MCF 10A (cell line): ENCODE measurements at regions not wholly inside any gene's neighbourhood (a gene's known extent, or its start where the extent isn't known, plus 50 kb on each side); places are given as distances from the start of the nearest gene placed in this dataset.
"Not testable (repeated sequence)": the region's sequence is repeated elsewhere in the genome, so short reads cannot be mapped to it uniquely, and the experiment has no call there.

Experiments
- BruUV-seq: library from RNA; stranded (reverse); fragments of 400-500 nt; replicated peaks from 2 replicates; lab custom pipeline; 2021; lab: Mats Ljungman, UMichigan
- CTCF ChIA-PET: fragments of 300-600 bp; sonication (Branson Sonifier 250); formaldehyde crosslinking; extraction: SDS; loops from one replicate; lab custom pipeline; 2021; ENCODE audit warnings: antibody characterized with exemption, inconsistent platforms; lab: Yijun Ruan, JAX
- POLR2A ChIA-PET: fragments of 300-600, 350-650 bp; sonication (Branson Sonifier 250); formaldehyde crosslinking; extraction: SDS; loops from one replicate; lab custom pipeline; 2020; ENCODE audit warnings: antibody characterized with exemption, inconsistent platforms; lab: Yijun Ruan, JAX
- DNase-seq: peaks from one replicate; pipeline ENCODE4 v3.0.0-alpha.2; 2018; ENCODE audit not compliant: unreplicated experiment
- H3K27ac Mint-ChIP-seq: one replicate; pipeline ENCODE4 v1.8.0; 2022; ENCODE audit warnings: mild to moderate bottlenecking, low read depth, mixed read lengths; ENCODE audit not compliant: unreplicated experiment
- H3K27me3 Mint-ChIP-seq: one replicate; pipeline ENCODE4 v1.8.0; 2022; ENCODE audit warnings: mixed read lengths; ENCODE audit not compliant: insufficient read depth, unreplicated experiment
- H3K36me3 Mint-ChIP-seq: one replicate; pipeline ENCODE4 v1.8.0; 2022; ENCODE audit warnings: mild to moderate bottlenecking, moderate library complexity, mixed read lengths; ENCODE audit not compliant: insufficient read depth, unreplicated experiment
- H3K4me1 Mint-ChIP-seq: one replicate; pipeline ENCODE4 v1.8.0; 2022; ENCODE audit warnings: mixed read lengths; ENCODE audit not compliant: insufficient read depth, unreplicated experiment
- H3K4me3 Mint-ChIP-seq: one replicate; pipeline ENCODE4 v1.8.0; 2022; ENCODE audit warnings: mild to moderate bottlenecking, moderate library complexity, mixed read lengths; ENCODE audit not compliant: unreplicated experiment
- H3K9me3 Mint-ChIP-seq: one replicate; pipeline ENCODE4 v1.8.0; 2022; ENCODE audit warnings: mixed read lengths; ENCODE audit not compliant: unreplicated experiment
- intact Hi-C: fragments of 100-400 bp; cut with micrococcal nuclease; formaldehyde crosslinking; loops from 2 replicates; pipeline ENCODE4 v1.14.1; 2022
- TF ChIP-seq, protein P1 (sequence below): fragments of 200-600 bp; IDR thresholded peaks from one replicate; pipeline ENCODE4 v1.8.0; 2022; ENCODE audit warnings: antibody characterized with exemption, mild to moderate bottlenecking; ENCODE audit not compliant: unreplicated experiment

DNA sequence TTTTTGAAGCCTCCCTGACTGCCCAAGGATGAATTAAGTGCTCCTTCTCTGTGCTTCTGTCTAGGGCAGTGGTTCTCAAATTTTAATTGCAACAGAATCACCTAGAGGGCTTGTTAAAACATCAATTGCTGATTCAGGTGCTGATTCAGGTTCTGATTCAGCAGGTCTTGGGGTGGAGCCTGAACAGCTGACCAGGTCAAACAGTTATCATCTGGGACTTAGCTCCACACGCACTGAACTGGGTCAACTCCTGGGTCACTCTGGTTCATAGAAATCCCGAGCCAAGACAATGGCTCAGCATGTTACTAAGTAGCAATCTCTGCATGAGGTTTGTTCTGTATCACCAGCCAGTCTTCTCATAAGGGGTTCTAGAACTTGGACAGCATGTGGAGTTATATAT lies 192.3 kb downstream of the GJA1 start:
- intact Hi-C loops: no loop called here
- TF ChIP-seq, protein P1, sequence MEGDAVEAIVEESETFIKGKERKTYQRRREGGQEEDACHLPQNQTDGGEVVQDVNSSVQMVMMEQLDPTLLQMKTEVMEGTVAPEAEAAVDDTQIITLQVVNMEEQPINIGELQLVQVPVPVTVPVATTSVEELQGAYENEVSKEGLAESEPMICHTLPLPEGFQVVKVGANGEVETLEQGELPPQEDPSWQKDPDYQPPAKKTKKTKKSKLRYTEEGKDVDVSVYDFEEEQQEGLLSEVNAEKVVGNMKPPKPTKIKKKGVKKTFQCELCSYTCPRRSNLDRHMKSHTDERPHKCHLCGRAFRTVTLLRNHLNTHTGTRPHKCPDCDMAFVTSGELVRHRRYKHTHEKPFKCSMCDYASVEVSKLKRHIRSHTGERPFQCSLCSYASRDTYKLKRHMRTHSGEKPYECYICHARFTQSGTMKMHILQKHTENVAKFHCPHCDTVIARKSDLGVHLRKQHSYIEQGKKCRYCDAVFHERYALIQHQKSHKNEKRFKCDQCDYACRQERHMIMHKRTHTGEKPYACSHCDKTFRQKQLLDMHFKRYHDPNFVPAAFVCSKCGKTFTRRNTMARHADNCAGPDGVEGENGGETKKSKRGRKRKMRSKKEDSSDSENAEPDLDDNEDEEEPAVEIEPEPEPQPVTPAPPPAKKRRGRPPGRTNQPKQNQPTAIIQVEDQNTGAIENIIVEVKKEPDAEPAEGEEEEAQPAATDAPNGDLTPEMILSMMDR: no peak
- no peaks in the 10 kb centered on the region for H3K9me3 Mint-ChIP-seq
- CTCF ChIA-PET: no interaction called here
- H3K27me3 Mint-ChIP-seq: no peaks in the 10 kb centered on the region
- peak; percentile 28 for DNase-seq
- H3K4me1 Mint-ChIP-seq: peaks cover 16% of the 10 kb centered on the region
- no TSS peak for BruUV-seq
- no peak overlapping the region for H3K4me3 Mint-ChIP-seq
- no peak overlapping the region for H3K27ac Mint-ChIP-seq
- H3K36me3 Mint-ChIP-seq: no peaks in the 10 kb centered on the region
- POLR2A ChIA-PET: interaction anchor here (1.0 to 1.3 kb wide), 3 partner anchors 19 to 78 kb away, joined by 3 to 5 read pairs (median 3); no protein-coding TSS in a partner anchor

DNA sequence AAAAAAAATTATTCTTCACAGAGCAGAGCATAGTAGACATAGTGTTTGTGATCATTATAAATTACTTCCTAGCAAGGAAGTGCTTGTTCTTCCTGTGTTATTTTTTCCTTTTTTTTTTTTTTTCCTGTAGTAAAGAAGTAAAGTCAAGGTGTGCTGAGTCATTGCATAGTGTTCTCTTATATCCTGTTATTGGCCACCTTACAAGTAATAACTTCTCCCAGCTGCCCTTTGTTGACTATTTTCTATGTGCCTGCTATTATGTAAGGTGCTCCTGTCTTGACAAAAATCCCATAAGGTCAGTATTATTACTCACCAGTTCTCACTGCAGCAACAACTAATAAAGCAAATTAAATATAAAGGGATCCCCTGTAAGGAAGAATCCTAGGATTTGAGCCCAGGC lies 195.3 kb downstream of the GJA1 start:
- no peaks in the 10 kb centered on the region for H3K27me3 Mint-ChIP-seq
- peak; percentile 67 for DNase-seq
- peak overlapping the region; percentile 49 for H3K27ac Mint-ChIP-seq
- ChIA-PET CTCF (no interaction called here), POLR2A (interaction anchor here (0.5 to 2.0 kb wide), 3 partner anchors 22 to 258 kb away, joined by 3 to 5 read pairs (median 3); no protein-coding TSS in a partner anchor)
- intact Hi-C loops: no loop called here
- H3K4me3 Mint-ChIP-seq: no peak overlapping the region
- H3K9me3 Mint-ChIP-seq: no peaks in the 10 kb centered on the region
- BruUV-seq: no TSS peak
- H3K4me1 Mint-ChIP-seq: peaks cover 16% of the 10 kb centered on the region
- TF ChIP-seq, protein P1: no peak
- no peaks in the 10 kb centered on the region for H3K36me3 Mint-ChIP-seq

DNA sequence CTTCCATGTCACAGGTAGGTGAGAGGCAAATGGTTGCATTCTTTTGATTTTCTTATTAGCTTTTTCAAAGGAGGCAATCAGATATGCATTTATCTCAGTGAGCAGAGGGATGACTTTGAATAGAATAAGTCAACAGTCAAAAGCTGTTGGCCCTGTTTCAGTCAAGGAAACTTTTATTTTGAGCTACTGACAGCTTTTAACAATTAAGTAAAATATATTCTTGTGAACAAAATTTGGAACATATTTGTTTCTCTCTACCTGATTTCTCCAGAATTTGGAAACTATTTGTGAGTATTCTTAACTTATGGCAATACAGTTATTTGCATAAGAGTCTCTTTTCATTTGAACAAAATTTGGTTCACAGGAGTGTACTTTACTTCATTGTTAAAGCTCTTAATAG lies 196.3 kb downstream of the GJA1 start:
- H3K9me3 Mint-ChIP-seq, H3K27ac Mint-ChIP-seq, H3K4me3 Mint-ChIP-seq, DNase-seq, BruUV-seq, intact Hi-C loops, H3K36me3 Mint-ChIP-seq, H3K27me3 Mint-ChIP-seq: not testable (repeated sequence)
- POLR2A ChIA-PET: interaction anchor here (1.0 to 2.0 kb wide), 3 partner anchors 11 to 187 kb away, joined by 3 to 5 read pairs (median 3); no protein-coding TSS in a partner anchor
- CTCF ChIA-PET: interaction anchor here (0.6 to 1.4 kb wide), 4 partner anchors 17 to 553 kb away, joined by 3 to 4 read pairs (median 4); no protein-coding TSS in a partner anchor
- peaks cover 16% of the 10 kb centered on the region for H3K4me1 Mint-ChIP-seq

DNA sequence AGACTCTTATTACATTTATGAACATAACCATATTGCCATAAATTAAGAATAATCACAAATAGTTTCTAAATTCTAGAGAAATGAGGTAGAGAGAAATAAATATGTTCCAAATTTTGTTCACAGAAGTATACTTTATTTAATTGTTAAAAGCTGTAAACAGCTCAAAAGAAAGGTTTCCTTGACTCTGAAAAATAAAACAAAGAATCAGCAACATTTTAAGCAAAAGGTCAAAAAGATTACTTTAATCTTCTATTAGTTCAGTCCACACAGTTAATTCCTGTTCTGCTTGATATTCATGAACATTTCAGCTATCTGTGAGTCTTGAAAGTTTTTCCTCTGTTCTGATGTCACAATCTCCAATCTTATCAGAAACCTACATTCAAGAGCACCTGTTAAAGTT lies 197.9 kb downstream of the GJA1 start:
- DNase-seq: no peak
- H3K27me3 Mint-ChIP-seq: no peaks in the 10 kb centered on the region
- peaks cover 9% of the 10 kb centered on the region for H3K4me1 Mint-ChIP-seq
- intact Hi-C loops: no loop called here
- peaks cover 7% of the 10 kb centered on the region for H3K9me3 Mint-ChIP-seq
- H3K27ac Mint-ChIP-seq: no peak overlapping the region
- H3K36me3 Mint-ChIP-seq: no peaks in the 10 kb centered on the region
- ChIA-PET POLR2A (no interaction called here), CTCF (no interaction called here)
- no TSS peak for BruUV-seq
- H3K4me3 Mint-ChIP-seq: no peak overlapping the region
- TF ChIP-seq, protein P1: no peak

DNA sequence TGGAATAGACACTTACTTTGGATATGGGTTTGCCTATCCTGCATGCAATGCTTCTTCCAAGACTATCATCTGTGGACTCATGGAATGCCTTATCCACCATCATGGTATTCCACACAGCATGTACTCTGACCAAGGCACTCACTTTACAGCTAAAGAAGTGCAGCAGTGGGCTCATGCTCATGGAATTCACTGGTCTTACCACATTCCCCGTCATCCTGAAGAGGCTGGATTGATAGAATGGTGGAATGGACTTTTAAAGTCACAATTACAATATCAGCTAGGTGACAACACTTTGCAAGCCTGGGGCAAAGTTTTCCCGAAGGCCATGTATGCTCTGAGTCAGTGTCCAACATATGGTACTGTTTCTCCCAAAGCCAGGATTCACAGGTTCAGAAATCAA lies 199.1 kb downstream of the GJA1 start:
- H3K36me3 Mint-ChIP-seq, H3K9me3 Mint-ChIP-seq, POLR2A ChIA-PET, DNase-seq, H3K4me1 Mint-ChIP-seq, BruUV-seq, intact Hi-C loops, H3K27me3 Mint-ChIP-seq, H3K27ac Mint-ChIP-seq, CTCF ChIA-PET, H3K4me3 Mint-ChIP-seq: not testable (repeated sequence)
